KBM-7 (cell line): ENCODE measurements at regions not wholly inside any gene's neighbourhood (a gene's known extent, or its start where the extent isn't known, plus 50 kb on each side); places are given as distances from the start of the nearest gene placed in this dataset.
"Not testable (repeated sequence)": the region's sequence is repeated elsewhere in the genome, so short reads cannot be mapped to it uniquely, and the experiment has no call there.

Source experiments
- DNase-seq: peaks from one replicate; pipeline ENCODE4 v3.0.0-alpha.2; 2015
- in situ Hi-C: fragments of 300-500 bp; cut with MboI; formaldehyde crosslinking; loops from 2 replicates; pipeline ENCODE4 v1.14.3; 2020; ENCODE audit warnings: low sequenced_read_pairs, low pct_unique_long_range_greater_than_20kb, mixed read lengths

- in situ Hi-C loops, result no loop called here
- DNase-seq, result no peak
Observed at GRCh38 chr1:196160066-196160795, 448.0 kb downstream of the KCNT2 start.

GRCh38 chr1:196155586-196155985 is 452.7 kb downstream of the KCNT2 start:
- DNase-seq, result no peak
- in situ Hi-C loops, result no loop called here

- no peak for DNase-seq
- in situ Hi-C loops, result no loop called here
Observed at GRCh38 chr1:196152975-196153374, 455.3 kb downstream of the KCNT2 start.

GRCh38 chr1:196152086-196152485 is 456.2 kb downstream of the KCNT2 start:
- DNase-seq, result no peak
- in situ Hi-C loops, result no loop called here

GRCh38 chr1:196148367-196148970 is 459.8 kb downstream of the KCNT2 start:
- DNase-seq, result peak; percentile 41
- in situ Hi-C loops, result no loop called here

- in situ Hi-C loops, result no loop called here
- no peak for DNase-seq
Observed at GRCh38 chr1:196147530-196147929, 460.7 kb downstream of the KCNT2 start.

GRCh38 chr1:196145151-196145550 is 463.1 kb downstream of the KCNT2 start:
- DNase-seq, in situ Hi-C loops: not testable (repeated sequence)

GRCh38 chr1:196144588-196144987 is 463.7 kb downstream of the KCNT2 start:
- in situ Hi-C loops, result no loop called here

GRCh38 chr1:196143602-196144342 is 464.5 kb downstream of the KCNT2 start:
- peak; percentile 6 for DNase-seq
- in situ Hi-C loops, result no loop called here

More at GRCh38 chr1:196144588-196144987, 463.7 kb downstream of the KCNT2 start:
- DNase-seq, result peak; percentile 10

GRCh38 chr1:196142111-196142640 is 466.1 kb downstream of the KCNT2 start:
- in situ Hi-C loops, result no loop called here
- DNase-seq, result no peak

- DNase-seq, result no peak
- in situ Hi-C loops, result no loop called here
Observed at GRCh38 chr1:196136396-196136795, 471.8 kb downstream of the KCNT2 start.

- no peak for DNase-seq
- in situ Hi-C loops, result no loop called here
Observed at GRCh38 chr1:196131691-196132090, 476.5 kb downstream of the KCNT2 start.

GRCh38 chr1:196128835-196129234 is 479.4 kb downstream of the KCNT2 start:
- DNase-seq, result no peak
- in situ Hi-C loops, result no loop called here

GRCh38 chr1:196121181-196121580 is 487.1 kb downstream of the KCNT2 start:
- DNase-seq, result no peak
- in situ Hi-C loops, result no loop called here

GRCh38 chr1:196115646-196116045 is 492.6 kb downstream of the KCNT2 start:
- DNase-seq, result no peak
- in situ Hi-C loops, result no loop called here

GRCh38 chr1:196114193-196114592 is 494.0 kb downstream of the KCNT2 start:
- no peak for DNase-seq
- in situ Hi-C loops, result no loop called here

- DNase-seq, result peak; percentile 65
- in situ Hi-C loops, result not testable (repeated sequence)
Observed at GRCh38 chr1:196108990-196109389, 499.2 kb downstream of the KCNT2 start.

- no peak for DNase-seq
- in situ Hi-C loops, result no loop called here
Observed at GRCh38 chr1:196105901-196106300, 502.3 kb downstream of the KCNT2 start.

GRCh38 chr1:196102826-196103225 is 505.4 kb downstream of the KCNT2 start:
- no peak for DNase-seq
- in situ Hi-C loops, result no loop called here

GRCh38 chr1:196098000-196098399 is 510.2 kb downstream of the KCNT2 start:
- DNase-seq, result no peak
- in situ Hi-C loops, result no loop called here
